ENCODE measurements at regions not wholly inside any gene's neighbourhood (a gene's known extent, or its start where the extent isn't known, plus 50 kb on each side); places are given as distances from the start of the nearest gene placed in this dataset.
"Not testable (repeated sequence)": the region's sequence is repeated elsewhere in the genome, so short reads cannot be mapped to it uniquely, and the experiment has no call there.

DNA sequence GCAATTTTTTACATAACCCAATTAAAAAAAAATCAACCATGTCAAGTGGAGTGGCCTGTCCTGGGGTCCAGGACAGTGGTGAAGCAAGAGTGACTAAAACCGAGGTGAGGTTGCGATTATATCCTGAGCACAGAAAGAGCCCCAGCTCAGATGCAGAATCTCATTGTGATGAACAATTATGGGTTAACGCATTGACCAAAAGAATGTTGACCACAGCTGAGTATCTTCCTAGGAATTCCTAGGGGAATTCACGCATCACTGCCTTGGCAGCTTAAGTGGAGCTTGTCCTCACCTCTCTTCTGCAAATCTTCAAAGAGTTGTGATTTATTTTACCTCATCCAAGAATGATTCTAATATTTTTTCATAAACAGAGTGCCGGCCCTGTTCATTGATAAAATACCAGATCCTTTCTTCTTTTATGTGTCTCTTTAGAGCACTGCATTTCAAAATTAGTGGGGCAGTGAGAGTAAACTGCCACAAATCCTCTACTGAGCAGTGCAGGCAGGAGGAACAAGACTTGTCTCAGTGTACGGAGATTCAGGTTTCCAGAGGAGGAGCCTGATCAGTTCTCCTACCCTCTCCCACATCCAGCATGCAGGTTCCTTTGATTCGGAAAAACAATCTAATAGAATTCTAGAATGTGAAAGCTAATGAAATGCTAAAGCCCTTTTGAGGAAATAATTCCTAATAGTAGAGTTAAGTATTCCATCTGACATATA is 60.1 kb upstream of the ZNF184 start:
- H3K4me3 ChIP-seq, result no peak overlapping the region
- H3K27me3 ChIP-seq (ENCODE audit: low read depth), result peaks cover 41% of the 10 kb centered on the region
- ATAC-seq (no peak), DNase-seq (no peak)
- intact Hi-C loops (cut with DNase I), result no loop called here
- no peaks in the 10 kb centered on the region for H3K36me3 ChIP-seq
- H3K4me1 ChIP-seq, result no peaks in the 10 kb centered on the region
- H3K27ac ChIP-seq, result no peak overlapping the region
- TF ChIP-seq, protein P1, sequence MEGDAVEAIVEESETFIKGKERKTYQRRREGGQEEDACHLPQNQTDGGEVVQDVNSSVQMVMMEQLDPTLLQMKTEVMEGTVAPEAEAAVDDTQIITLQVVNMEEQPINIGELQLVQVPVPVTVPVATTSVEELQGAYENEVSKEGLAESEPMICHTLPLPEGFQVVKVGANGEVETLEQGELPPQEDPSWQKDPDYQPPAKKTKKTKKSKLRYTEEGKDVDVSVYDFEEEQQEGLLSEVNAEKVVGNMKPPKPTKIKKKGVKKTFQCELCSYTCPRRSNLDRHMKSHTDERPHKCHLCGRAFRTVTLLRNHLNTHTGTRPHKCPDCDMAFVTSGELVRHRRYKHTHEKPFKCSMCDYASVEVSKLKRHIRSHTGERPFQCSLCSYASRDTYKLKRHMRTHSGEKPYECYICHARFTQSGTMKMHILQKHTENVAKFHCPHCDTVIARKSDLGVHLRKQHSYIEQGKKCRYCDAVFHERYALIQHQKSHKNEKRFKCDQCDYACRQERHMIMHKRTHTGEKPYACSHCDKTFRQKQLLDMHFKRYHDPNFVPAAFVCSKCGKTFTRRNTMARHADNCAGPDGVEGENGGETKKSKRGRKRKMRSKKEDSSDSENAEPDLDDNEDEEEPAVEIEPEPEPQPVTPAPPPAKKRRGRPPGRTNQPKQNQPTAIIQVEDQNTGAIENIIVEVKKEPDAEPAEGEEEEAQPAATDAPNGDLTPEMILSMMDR (IDR thresholded peaks at IDR 0.05), result no peak
- H3K9me3 ChIP-seq, result no peaks in the 10 kb centered on the region

GRCh38 chr6:27531772-27532459 is 59.0 kb upstream of the ZNF184 start:
- Histone ChIP-seq H3K36me3 (no peaks in the 10 kb centered on the region), H3K27ac (no peak overlapping the region), H3K4me1 (no peaks in the 10 kb centered on the region), H3K4me3 (no peak overlapping the region), H3K27me3 (ENCODE audit: low read depth) (peaks cover 41% of the 10 kb centered on the region), H3K9me3 (no peaks in the 10 kb centered on the region)
- intact Hi-C loops (cut with DNase I), result no loop called here
- TF ChIP-seq, protein P1 (IDR thresholded peaks at IDR 0.05), result no peak
- DNase-seq (no peak), ATAC-seq (no peak)

GRCh38 chr6:27529796-27530195 is 56.9 kb upstream of the ZNF184 start:
- H3K9me3 ChIP-seq; ATAC-seq; intact Hi-C loops (cut with DNase I); H3K4me1 ChIP-seq; H3K27ac ChIP-seq; DNase-seq; H3K36me3 ChIP-seq; H3K4me3 ChIP-seq: not testable (repeated sequence)
- H3K27me3 ChIP-seq (ENCODE audit: low read depth), result peaks cover 23% of the 10 kb centered on the region

- H3K27me3 ChIP-seq (ENCODE audit: low read depth), result peaks cover 20% of the 10 kb centered on the region
- H3K9me3 ChIP-seq, result no peaks in the 10 kb centered on the region
- no peak for DNase-seq
- no peaks in the 10 kb centered on the region for H3K4me1 ChIP-seq
- intact Hi-C loops (cut with DNase I), result no loop called here
- H3K27ac ChIP-seq, result no peak overlapping the region
- ATAC-seq, result no peak
- H3K36me3 ChIP-seq, result no peaks in the 10 kb centered on the region
- no peak overlapping the region for H3K4me3 ChIP-seq
- TF ChIP-seq, protein P1 (IDR thresholded peaks at IDR 0.05), result no peak
These were observed 55.8 kb upstream of the ZNF184 start for GRCh38 chr6:27528714-27529113.
